Choroid plexus epithelial cell (primary cell): ENCODE measurements at regions not wholly inside any gene's neighbourhood (a gene's known extent, or its start where the extent isn't known, plus 50 kb on each side); places are given as distances from the start of the nearest gene placed in this dataset.

ENCODE experiments used
- DNase-seq: peaks from one replicate; pipeline ENCODE4 v3.0.0-alpha.2; 2010; ENCODE audit warnings: low read depth
- H3K4me3 ChIP-seq: 2 replicates; pipeline ENCODE4 v1.5.1; 2011; ENCODE audit warnings: low read depth, mild to moderate bottlenecking, control low read depth, low read length, moderate library complexity
- CTCF ChIP-seq: conservative IDR thresholded peaks from 2 replicates; pipeline ENCODE4 v1.5.1; 2011; ENCODE audit warnings: low read depth, mild to moderate bottlenecking, control low read depth, inconsistent platforms, low read length, moderate library complexity

GRCh38 chr16:48972236-48972635 is 309.4 kb downstream of the CBLN1 start:
- no peak for DNase-seq
- no peak overlapping the region for H3K4me3 ChIP-seq
- no peak for TF ChIP-seq CTCF

GRCh38 chr16:48971571-48972077 is 310.0 kb downstream of the CBLN1 start:
- H3K4me3 ChIP-seq = no peak overlapping the region
- no peak for TF ChIP-seq CTCF
- no peak for DNase-seq

- TF ChIP-seq CTCF = no peak
These were observed 311.4 kb downstream of the CBLN1 start for GRCh38 chr16:48970216-48970615.

GRCh38 chr16:48969611-48970010 is 312.0 kb downstream of the CBLN1 start:
- DNase-seq = no peak
- no peak overlapping the region for H3K4me3 ChIP-seq
- TF ChIP-seq CTCF = no peak

More at GRCh38 chr16:48970216-48970615, 311.4 kb downstream of the CBLN1 start:
- DNase-seq = no peak
- H3K4me3 ChIP-seq = no peak overlapping the region

- DNase-seq = no peak
- TF ChIP-seq CTCF = no peak
- H3K4me3 ChIP-seq = no peak overlapping the region
These were observed 316.3 kb downstream of the CBLN1 start for GRCh38 chr16:48965386-48965785.

GRCh38 chr16:48963901-48964615 is 317.6 kb downstream of the CBLN1 start:
- DNase-seq = peak; percentile 15
- no peak overlapping the region for H3K4me3 ChIP-seq
- TF ChIP-seq CTCF = no peak

GRCh38 chr16:48963306-48963705 is 318.3 kb downstream of the CBLN1 start:
- no peak for TF ChIP-seq CTCF
- no peak for DNase-seq
- no peak overlapping the region for H3K4me3 ChIP-seq
